CD4-positive, alpha-beta memory T cell (primary cell): ENCODE measurements at regions not wholly inside any gene's neighbourhood (a gene's known extent, or its start where the extent isn't known, plus 50 kb on each side); places are given as distances from the start of the nearest gene placed in this dataset.

Experiments
- CTCF ChIA-PET: fragments of 350-600 bp; sonication (Branson Sonifier 250); formaldehyde crosslinking; loops from one replicate; lab custom pipeline; 2021; ENCODE audit warnings: inconsistent platforms; ENCODE audit not compliant: partially characterized antibody; lab: Charles Lee
- POLR2A ChIA-PET: fragments of 350-600 bp; sonication (Branson Sonifier 250); formaldehyde crosslinking; loops from one replicate; lab custom pipeline; 2021; ENCODE audit not compliant: partially characterized antibody; lab: Charles Lee
- DNase-seq, 5 donors: peaks; one replicate each; pipeline versions ENCODE4 v3.0.0 to v3.0.0-alpha.2; 2020 to 2022; ENCODE audit warnings: mixed read lengths in 1 of 5
- H3K27ac ChIP-seq: one replicate; pipeline ENCODE4 v1.7.0; 2013; ENCODE audit warnings: low read depth, low read length
- H3K27me3 ChIP-seq: 2 replicates; pipeline ENCODE4 v1.7.0; 2013; ENCODE audit warnings: mild to moderate bottlenecking, low read length, moderate library complexity; ENCODE audit not compliant: insufficient read depth
- H3K36me3 ChIP-seq: 2 replicates; pipeline ENCODE4 v1.7.0; 2013; ENCODE audit warnings: mild to moderate bottlenecking, low read length, moderate library complexity; ENCODE audit not compliant: insufficient read depth
- H3K4me1 ChIP-seq: 2 replicates; pipeline ENCODE4 v1.7.0; 2013; ENCODE audit warnings: mild to moderate bottlenecking, low read length, moderate library complexity; ENCODE audit not compliant: insufficient read depth
- H3K4me3 ChIP-seq, 2 donors: one replicate each; pipeline ENCODE4 v1.7.0; 2013; ENCODE audit warnings: low read length in 2 of 2, mild to moderate bottlenecking in 1 of 2
- H3K9me3 ChIP-seq, 2 donors: one replicate each; pipeline ENCODE4 v1.7.0; 2013; ENCODE audit warnings: low read length in 2 of 2, control low read depth in 1 of 2; ENCODE audit not compliant: control insufficient read depth in 1 of 2
- H3K27ac Mint-ChIP-seq, 7 donors: one replicate each; pipeline ENCODE4 v1.8.0; 2020 to 2021; ENCODE audit warnings: mixed read lengths in 7 of 7, mild to moderate bottlenecking in 6 of 7, inconsistent platforms in 3 of 7, moderate library complexity in 3 of 7
- H3K27me3 Mint-ChIP-seq, 2 donors: one replicate each; pipeline ENCODE4 v1.8.0; 2020 to 2021; ENCODE audit warnings: mixed read lengths in 2 of 2
- H3K36me3 Mint-ChIP-seq, 2 donors: one replicate each; pipeline ENCODE4 v1.8.0; 2020 to 2021; ENCODE audit warnings: mixed read lengths in 2 of 2, inconsistent platforms in 1 of 2, mild to moderate bottlenecking in 1 of 2
- H3K4me1 Mint-ChIP-seq, 4 donors: one replicate each; pipeline ENCODE4 v1.8.0; 2020 to 2021; ENCODE audit warnings: mixed read lengths in 4 of 4, mild to moderate bottlenecking in 1 of 4
- H3K4me3 Mint-ChIP-seq, 8 donors: one replicate each; pipeline ENCODE4 v1.8.0; 2020 to 2021; ENCODE audit warnings: mixed read lengths in 8 of 8, mild to moderate bottlenecking in 7 of 8, moderate library complexity in 6 of 8, inconsistent platforms in 3 of 8
- H3K9me3 Mint-ChIP-seq, 8 donors: one replicate each; pipeline ENCODE4 v1.8.0; 2020 to 2021; ENCODE audit warnings: mixed read lengths in 8 of 8, mild to moderate bottlenecking in 5 of 8, inconsistent platforms in 3 of 8, moderate library complexity in 1 of 8
- intact Hi-C: fragments of 100-400 bp; cut with micrococcal nuclease; formaldehyde crosslinking; loops from one replicate; pipeline ENCODE4 v1.15.1; 2023

GRCh38 chr10:4198216-4198615, 413.2 kb upstream of the KLF6 start:
- POLR2A ChIA-PET = no interaction called here
- H3K4me1 ChIP-seq = no peaks in the 10 kb centered on the region

GRCh38 chr10:4197676-4198075, 412.7 kb upstream of the KLF6 start:
- Histone ChIP-seq H3K4me3 (no peak overlapping the region), H3K27ac (no peak overlapping the region), H3K27me3 (no peaks in the 10 kb centered on the region), H3K4me1 (no peaks in the 10 kb centered on the region), H3K36me3 (no peaks in the 10 kb centered on the region), H3K9me3 (no peaks in the 10 kb centered on the region)
- Mint-ChIP-seq H3K4me3 (no peak overlapping the region), H3K36me3 (no peaks in the 10 kb centered on the region), H3K9me3 (no peaks in the 10 kb centered on the region), H3K27me3 (no peaks in the 10 kb centered on the region), H3K27ac (no peak overlapping the region), H3K4me1 (peaks cover 0 to 10% (median 6%) of the 10 kb centered on the region in 4 donors)
- no peak for DNase-seq
- CTCF ChIA-PET = no interaction called here
- intact Hi-C loops = no loop called here
- POLR2A ChIA-PET = no interaction called here

More at GRCh38 chr10:4198216-4198615, 413.2 kb upstream of the KLF6 start:
- H3K9me3 ChIP-seq = no peaks in the 10 kb centered on the region
- Mint-ChIP-seq H3K36me3 (no peaks in the 10 kb centered on the region), H3K4me3 (no peak overlapping the region), H3K27me3 (no peaks in the 10 kb centered on the region), H3K4me1 (peaks cover 0 to 10% (median 6%) of the 10 kb centered on the region in 4 donors), H3K9me3 (peaks cover 0 to 2% (median 0%) of the 10 kb centered on the region in 8 donors), H3K27ac (no peak overlapping the region)
- H3K27me3 ChIP-seq = no peaks in the 10 kb centered on the region
- no peak overlapping the region for H3K4me3 ChIP-seq
- H3K27ac ChIP-seq = no peak overlapping the region
- H3K36me3 ChIP-seq = no peaks in the 10 kb centered on the region
- no peak for DNase-seq
- intact Hi-C loops = no loop called here
- CTCF ChIA-PET = no interaction called here

- Histone ChIP-seq H3K4me3 (no peak overlapping the region), H3K4me1 (no peaks in the 10 kb centered on the region), H3K9me3 (no peaks in the 10 kb centered on the region), H3K27me3 (no peaks in the 10 kb centered on the region), H3K27ac (no peak overlapping the region), H3K36me3 (no peaks in the 10 kb centered on the region)
- Mint-ChIP-seq H3K27ac (peak overlapping the region in 3 of 7 donors; percentile 6 to 24 (median 11)), H3K9me3 (no peaks in the 10 kb centered on the region), H3K4me1 (peaks cover 0 to 10% (median 6%) of the 10 kb centered on the region in 4 donors), H3K36me3 (no peaks in the 10 kb centered on the region), H3K4me3 (no peak overlapping the region), H3K27me3 (no peaks in the 10 kb centered on the region)
- POLR2A ChIA-PET = interaction anchor here (1.5 kb wide), 1 partner anchor 10 kb away, joined by 4 read pairs; no protein-coding TSS in a partner anchor
- DNase-seq = no peak
- intact Hi-C loops = no loop called here
- CTCF ChIA-PET = no interaction called here
Observed at GRCh38 chr10:4196771-4197390, 411.9 kb upstream of the KLF6 start.

GRCh38 chr10:4196183-4196582, 411.2 kb upstream of the KLF6 start:
- POLR2A ChIA-PET = interaction anchor here (1.5 kb wide), 1 partner anchor 10 kb away, joined by 4 read pairs; no protein-coding TSS in a partner anchor
- no peak overlapping the region for H3K27ac Mint-ChIP-seq
- H3K4me1 Mint-ChIP-seq = peaks cover 0 to 10% (median 6%) of the 10 kb centered on the region in 4 donors
- no peak overlapping the region for H3K4me3 ChIP-seq
- CTCF ChIA-PET = no interaction called here
- H3K36me3 Mint-ChIP-seq = no peaks in the 10 kb centered on the region
- H3K9me3 ChIP-seq = no peaks in the 10 kb centered on the region
- intact Hi-C loops = no loop called here
- H3K4me1 ChIP-seq = no peaks in the 10 kb centered on the region
- H3K27me3 Mint-ChIP-seq = no peaks in the 10 kb centered on the region
- no peak overlapping the region for H3K27ac ChIP-seq
- H3K27me3 ChIP-seq = no peaks in the 10 kb centered on the region
- H3K9me3 Mint-ChIP-seq = no peaks in the 10 kb centered on the region
- no peaks in the 10 kb centered on the region for H3K36me3 ChIP-seq
- H3K4me3 Mint-ChIP-seq = no peak overlapping the region
- DNase-seq = no peak

GRCh38 chr10:4195213-4195612, 410.2 kb upstream of the KLF6 start:
- Histone ChIP-seq H3K36me3 (no peaks in the 10 kb centered on the region), H3K27me3 (no peaks in the 10 kb centered on the region), H3K4me1 (no peaks in the 10 kb centered on the region), H3K4me3 (no peak overlapping the region), H3K9me3 (no peaks in the 10 kb centered on the region), H3K27ac (no peak overlapping the region)
- H3K27me3 Mint-ChIP-seq = no peaks in the 10 kb centered on the region
- H3K9me3 Mint-ChIP-seq = no peaks in the 10 kb centered on the region
- H3K4me1 Mint-ChIP-seq = peaks cover 0 to 10% (median 6%) of the 10 kb centered on the region in 4 donors
- intact Hi-C loops = no loop called here
- CTCF ChIA-PET = no interaction called here
- H3K36me3 Mint-ChIP-seq = no peaks in the 10 kb centered on the region
- H3K27ac Mint-ChIP-seq = no peak overlapping the region
- no peak overlapping the region for H3K4me3 Mint-ChIP-seq
- POLR2A ChIA-PET = no interaction called here
- DNase-seq = no peak

GRCh38 chr10:4194231-4194630, 409.2 kb upstream of the KLF6 start:
- Histone ChIP-seq H3K4me1 (no peaks in the 10 kb centered on the region), H3K27me3 (no peaks in the 10 kb centered on the region), H3K36me3 (no peaks in the 10 kb centered on the region), H3K27ac (no peak overlapping the region), H3K9me3 (no peaks in the 10 kb centered on the region), H3K4me3 (no peak overlapping the region)
- Mint-ChIP-seq H3K27ac (no peak overlapping the region), H3K4me3 (no peak overlapping the region), H3K9me3 (no peaks in the 10 kb centered on the region), H3K4me1 (peaks cover 0 to 10% (median 6%) of the 10 kb centered on the region in 4 donors), H3K36me3 (no peaks in the 10 kb centered on the region), H3K27me3 (no peaks in the 10 kb centered on the region)
- intact Hi-C loops = no loop called here
- ChIA-PET POLR2A (no interaction called here), CTCF (no interaction called here)
- no peak for DNase-seq

- Histone ChIP-seq H3K4me3 (no peak overlapping the region), H3K4me1 (no peaks in the 10 kb centered on the region), H3K9me3 (no peaks in the 10 kb centered on the region), H3K27me3 (no peaks in the 10 kb centered on the region), H3K27ac (no peak overlapping the region), H3K36me3 (no peaks in the 10 kb centered on the region)
- Mint-ChIP-seq H3K36me3 (no peaks in the 10 kb centered on the region), H3K4me3 (no peak overlapping the region), H3K4me1 (peaks cover 0 to 3% (median 2%) of the 10 kb centered on the region in 4 donors), H3K9me3 (no peaks in the 10 kb centered on the region), H3K27me3 (no peaks in the 10 kb centered on the region), H3K27ac (peak overlapping the region in 1 of 7 donors; percentile 74)
- ChIA-PET POLR2A (no interaction called here), CTCF (no interaction called here)
- DNase-seq = no peak
- intact Hi-C loops = no loop called here
Observed at GRCh38 chr10:4191894-4192293, 406.9 kb upstream of the KLF6 start.
